GM19043 (cell line): ENCODE measurements at regions not wholly inside any gene's neighbourhood (a gene's known extent, or its start where the extent isn't known, plus 50 kb on each side); places are given as distances from the start of the nearest gene placed in this dataset.

Source experiments
- ATAC-seq: cut with Tn5 transposase; IDR thresholded peaks from one replicate; pipeline ENCODE4 v1.9.1; 2021; ENCODE audit warnings: low read depth; ENCODE audit not compliant: unreplicated experiment

DNA sequence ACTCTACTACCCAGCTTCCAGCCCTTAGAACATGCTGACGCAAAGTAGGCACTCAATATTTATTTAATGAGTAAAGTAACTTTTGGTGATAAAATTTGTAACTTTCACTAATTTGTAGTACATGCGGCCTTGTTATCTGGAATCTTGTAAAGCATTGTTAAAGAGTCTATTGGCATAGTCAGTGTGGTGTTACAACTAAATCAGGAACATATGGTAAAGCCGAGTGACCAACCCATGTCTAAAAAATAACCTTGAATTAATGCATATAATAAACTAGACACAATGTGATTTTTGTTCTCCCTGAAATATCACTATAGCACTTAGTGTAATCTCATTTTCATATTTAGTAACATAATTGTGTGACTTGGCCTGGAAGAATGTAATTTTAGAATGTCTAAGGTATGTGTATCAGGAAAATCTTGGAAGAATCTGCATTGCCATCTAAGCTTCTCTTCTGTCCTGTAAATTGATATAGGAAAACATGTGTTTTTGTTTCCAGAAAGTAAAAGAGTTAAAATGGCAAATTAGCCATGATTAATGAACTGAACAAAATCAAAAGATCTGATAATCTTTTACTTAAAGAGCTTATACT, 256.7 kb upstream of the GNAI1 start:
- ATAC-seq, result no peak

DNA sequence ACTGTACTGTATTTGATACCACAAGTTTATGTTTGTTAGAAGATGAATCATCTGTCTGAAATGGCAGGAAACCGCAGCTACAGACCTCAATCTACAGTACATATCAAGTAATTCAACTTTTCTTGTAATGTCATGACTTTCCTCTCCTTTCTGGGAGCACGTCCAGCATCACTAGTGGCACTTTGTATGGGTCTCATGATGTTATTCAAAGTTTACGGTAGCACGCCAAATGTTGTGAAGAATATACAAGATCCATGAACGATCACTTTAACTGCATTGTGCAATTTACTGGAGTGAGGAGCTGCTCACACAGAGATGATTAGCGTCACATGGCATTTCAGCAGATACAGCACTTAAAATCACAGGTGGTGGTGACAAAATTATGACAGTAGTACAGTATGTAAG, 257.8 kb upstream of the GNAI1 start:
- no peak for ATAC-seq

GRCh38 chr7:79874797-79875196, 259.8 kb upstream of the GNAI1 start:
- ATAC-seq, result no peak

DNA sequence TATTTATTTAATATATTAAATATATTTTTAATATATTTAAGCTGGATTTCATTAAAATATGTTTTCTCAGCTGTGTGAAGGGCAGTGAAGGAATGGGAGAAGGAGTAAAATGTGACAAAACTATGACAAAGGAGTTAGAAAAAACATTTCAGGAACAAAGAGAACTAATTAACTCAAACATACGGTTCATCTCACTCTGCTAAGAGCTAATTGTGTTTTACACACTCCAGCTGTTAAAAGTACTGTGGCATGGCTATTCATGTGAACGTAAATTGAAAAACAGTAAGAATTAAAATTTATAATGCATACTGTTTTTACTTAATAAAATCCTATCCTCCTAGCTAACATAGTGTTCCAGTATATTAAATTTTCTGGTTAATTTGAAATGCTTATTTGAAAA, 262.5 kb upstream of the GNAI1 start:
- no peak for ATAC-seq

DNA sequence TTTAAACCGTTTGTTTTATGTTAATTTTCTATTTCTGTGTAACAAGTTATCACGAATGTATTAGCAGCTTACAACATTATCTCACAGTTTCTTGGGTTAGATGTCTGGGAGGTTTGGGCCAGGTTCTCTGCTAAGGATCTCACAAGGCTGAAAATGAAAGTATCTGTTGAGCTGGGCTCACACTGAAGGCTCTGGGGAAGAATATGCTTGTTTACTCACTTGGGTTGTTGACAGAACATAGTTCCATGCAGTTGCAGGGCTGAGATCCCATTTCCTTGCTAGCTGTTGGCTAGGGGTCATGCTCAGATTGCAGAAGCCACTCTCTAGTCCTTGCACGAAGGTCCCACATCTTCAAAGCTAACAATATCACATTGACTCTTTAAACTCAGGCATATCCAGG, 266.6 kb upstream of the GNAI1 start:
- ATAC-seq, result no peak

GRCh38 chr7:79862447-79863210, 272.0 kb upstream of the GNAI1 start:
- ATAC-seq, result no peak

DNA sequence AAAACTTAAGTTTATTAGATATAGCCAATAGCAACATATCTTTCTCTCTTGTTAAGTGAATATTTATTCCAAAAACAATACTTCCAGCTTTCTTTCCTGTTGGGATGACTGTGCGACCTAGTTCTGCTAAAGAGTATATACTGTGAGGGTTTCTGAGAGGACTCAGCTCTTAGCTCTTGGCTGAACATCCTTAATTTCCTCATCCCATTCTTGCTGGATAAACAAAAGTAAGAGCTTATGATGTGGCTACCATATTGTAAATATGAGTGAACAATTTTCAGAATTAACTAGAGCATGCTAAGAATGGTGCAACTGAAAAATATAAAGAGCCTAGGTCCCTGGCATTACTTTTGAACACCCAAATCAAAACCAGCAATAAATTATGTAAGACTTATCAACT, 279.5 kb upstream of the GNAI1 start:
- ATAC-seq, result no peak

- no peak for ATAC-seq
These were observed 280.0 kb upstream of the GNAI1 start for GRCh38 chr7:79854621-79855020.

DNA sequence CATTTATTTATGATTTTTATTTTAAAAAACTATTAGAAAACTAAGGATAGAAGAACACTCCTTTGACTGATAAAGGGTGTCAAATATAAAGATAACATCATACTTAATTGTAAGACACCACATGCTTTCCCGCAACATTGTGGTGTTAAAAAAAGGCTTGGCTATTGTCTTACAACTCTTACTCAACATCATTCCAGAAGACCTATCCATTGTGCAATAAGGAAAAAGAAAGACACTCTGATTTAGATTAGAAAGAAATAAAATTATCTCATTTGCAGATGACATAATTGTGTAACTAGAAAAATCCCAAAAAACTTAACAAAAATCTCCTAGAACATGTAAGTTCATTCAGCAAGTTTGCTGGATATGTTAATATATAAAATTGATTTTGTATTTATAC, 296.7 kb upstream of the GNAI1 start:
- ATAC-seq, result no peak

- no peak for ATAC-seq
These were observed 301.0 kb upstream of the GNAI1 start for GRCh38 chr7:79833616-79834015.

DNA sequence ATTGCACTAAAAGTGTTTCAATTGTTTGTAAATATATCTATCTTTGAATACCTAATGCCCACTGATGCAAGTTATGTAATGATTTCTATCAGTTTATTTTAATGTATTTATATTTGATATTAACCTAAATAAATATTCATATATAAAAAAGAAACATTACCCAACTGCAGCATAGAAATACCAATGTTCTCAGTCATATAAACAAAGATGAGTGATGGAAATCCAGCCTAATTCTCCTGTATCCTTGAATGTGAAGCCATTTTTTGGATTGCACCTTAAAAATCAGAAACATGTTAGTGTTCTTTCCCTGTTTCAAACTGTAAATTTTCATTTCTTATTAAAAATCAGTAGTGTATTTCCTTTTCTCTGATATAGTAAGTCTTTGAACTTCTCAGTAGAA, 305.8 kb upstream of the GNAI1 start:
- no peak for ATAC-seq

DNA sequence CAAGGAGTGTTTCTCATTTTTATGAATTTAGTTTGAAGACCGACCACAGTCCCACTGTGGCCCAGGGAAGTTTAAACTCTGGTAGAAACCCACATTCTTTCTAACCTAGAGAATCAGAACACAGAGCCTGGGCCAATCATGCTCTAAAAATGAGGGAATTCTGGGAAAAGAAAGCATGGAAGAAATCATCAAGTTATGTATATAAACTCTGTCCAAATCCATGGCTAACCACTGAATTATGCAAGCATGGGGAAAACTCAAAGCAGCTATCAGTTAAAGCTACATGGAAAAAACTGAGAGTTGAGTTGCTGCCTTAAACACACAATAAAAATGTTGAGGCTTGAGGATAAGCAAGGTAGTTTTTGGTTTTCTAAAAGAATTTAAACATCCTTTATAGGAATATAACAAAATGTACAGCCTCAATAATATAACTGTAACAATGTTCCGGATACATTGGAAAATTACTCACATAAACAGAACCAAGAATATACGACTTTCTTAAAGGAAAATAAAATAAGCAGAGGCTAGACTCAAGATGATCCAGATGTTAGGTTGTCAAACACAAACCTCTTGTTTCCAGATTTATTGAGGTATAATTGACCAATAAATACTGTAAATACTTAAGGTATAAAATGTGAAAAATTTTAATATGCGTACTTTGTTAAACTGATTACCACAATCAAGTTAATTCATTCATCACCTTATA, 311.2 kb upstream of the GNAI1 start:
- no peak for ATAC-seq

DNA sequence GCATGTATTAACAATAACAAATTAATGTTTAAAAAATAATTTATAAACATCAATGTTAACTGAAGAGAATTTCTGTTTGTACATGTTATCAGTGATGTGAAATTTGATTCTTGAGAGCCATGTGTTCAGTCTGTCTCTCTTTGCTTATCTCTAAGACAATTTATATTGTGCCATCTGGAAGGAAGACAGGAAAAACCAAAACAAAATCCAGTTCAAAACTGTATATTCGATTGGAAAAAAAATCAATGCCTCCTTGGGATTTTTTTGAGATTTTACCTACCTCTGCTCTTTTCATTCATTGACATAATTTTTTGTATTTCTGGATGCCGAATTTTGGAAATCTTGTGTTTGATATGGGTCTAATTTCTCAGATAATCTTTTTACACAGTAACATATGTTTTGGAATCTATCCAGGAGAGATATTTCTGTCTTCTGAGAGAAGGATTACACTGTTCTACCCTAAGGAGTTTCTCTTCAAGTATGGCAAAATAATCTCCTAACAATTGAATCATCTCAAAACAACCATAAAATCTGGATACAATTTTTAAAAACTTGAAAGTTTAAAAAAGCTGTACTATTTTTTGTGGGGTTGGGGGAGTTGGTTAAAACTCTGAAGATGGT, 311.9 kb upstream of the GNAI1 start:
- ATAC-seq, result no peak

DNA sequence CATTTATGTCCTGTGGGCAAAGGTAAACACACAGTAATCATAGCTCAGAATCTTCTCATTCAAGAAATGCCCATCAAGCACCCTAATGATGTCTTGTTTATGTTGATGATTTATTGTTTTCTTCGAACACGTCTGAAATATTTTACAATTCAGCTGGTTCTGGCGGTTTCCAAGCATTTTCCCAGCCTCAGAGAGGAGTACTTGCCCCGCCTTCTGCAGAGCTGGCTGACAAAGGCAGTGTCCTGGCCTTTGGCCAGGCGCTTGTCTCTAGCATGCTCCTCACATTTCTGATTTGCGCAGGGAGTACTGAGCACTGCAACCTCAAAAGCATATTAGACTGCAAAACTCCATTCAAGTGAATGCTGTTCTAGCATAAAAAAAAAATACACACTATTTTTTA, 314.2 kb upstream of the GNAI1 start:
- no peak for ATAC-seq

DNA sequence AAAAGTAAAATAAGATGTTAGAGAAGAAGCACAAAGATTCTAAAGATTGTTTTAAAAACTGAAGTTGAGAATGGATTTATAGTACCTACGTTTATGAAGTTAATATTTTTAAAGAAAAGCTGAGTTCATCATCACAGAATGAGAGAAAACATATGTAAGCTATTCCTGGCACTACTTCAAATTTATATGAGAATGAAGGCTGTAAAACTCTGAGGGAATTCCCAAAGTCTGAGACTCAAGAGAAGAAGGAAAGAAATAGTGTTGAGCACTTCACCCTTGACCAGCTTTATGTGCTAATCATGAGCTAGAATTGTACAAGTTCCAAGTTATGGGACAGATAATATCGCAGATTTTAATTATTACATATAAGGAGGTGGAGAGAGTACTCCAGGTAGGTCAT, 323.7 kb upstream of the GNAI1 start:
- no peak for ATAC-seq

- ATAC-seq, result no peak
These were observed 328.4 kb upstream of the GNAI1 start for GRCh38 chr7:79806161-79806734.

DNA sequence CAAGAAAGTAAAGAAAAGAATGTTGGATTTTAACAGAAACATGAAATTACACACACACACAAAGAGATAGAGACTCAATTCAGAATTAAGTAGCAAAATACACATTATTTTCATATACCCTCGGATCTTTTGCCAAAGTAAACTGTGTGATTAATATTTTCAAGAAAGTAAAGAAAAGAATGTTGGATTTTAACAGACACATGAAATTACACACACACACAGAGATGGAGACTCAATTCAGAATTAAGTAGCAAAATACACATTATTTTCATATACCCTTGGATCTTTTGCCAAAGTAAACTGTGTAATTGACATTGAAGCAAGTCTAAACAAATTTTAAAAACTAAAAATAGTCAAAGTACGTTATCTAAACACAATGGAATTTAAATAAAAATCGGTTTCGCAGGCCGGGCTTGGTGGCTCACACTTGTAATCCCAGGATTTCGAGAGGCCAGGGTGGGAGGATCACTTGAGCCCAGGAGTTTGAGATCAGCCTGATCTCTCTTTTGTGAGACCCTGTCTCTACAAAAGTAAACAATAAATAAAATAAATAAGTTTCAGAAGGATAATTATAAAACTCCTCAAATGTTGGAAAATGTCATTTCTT, 337.3 kb upstream of the MAGI2 start:
- no peak for ATAC-seq

DNA sequence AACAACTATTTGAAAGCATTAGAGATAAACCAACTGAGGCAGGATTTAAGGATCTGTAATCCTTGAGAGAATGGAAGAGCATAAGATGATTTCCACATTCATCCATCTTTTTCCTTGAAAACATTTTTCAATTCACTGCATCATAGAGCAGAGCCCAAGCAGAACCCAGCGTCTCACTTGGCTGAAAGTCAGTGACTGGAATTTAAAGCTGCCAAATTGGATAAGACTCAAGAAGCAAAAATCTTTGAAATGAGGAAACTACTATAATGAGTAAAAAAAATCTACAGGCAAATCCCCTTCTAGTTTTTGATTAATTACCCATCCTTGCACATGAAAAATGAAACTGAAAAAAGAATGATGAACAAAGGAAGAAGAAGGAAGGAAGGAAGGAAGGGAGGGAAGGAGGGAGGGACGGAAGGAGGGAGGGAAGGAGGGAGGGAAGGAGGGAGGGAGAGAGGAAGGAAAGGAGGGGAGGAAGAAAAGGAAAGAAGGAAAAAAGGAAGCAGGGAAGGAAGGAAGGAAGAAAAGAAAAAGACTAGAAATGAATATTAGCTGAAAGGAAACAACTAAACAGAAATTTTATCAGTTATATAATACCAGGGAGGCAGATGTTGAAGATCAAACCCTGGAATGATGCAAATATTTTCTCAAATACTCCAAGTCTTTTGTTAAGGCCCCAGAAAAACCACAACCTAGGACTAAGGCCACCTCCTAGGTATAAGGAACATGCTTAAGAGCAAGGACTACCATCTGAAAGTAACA, 336.3 kb upstream of the MAGI2 start:
- ATAC-seq, result no peak

GRCh38 chr7:79787623-79788022, 334.2 kb upstream of the MAGI2 start:
- no peak for ATAC-seq

- no peak for ATAC-seq
These were observed 333.6 kb upstream of the MAGI2 start for GRCh38 chr7:79787096-79787495.
